Neuronal stem cell (in vitro differentiated cells): ENCODE measurements at regions not wholly inside any gene's neighbourhood (a gene's known extent, or its start where the extent isn't known, plus 50 kb on each side); places are given as distances from the start of the nearest gene placed in this dataset.

Experiments
- DNase-seq: peaks from one replicate; pipeline ENCODE4 v3.0.0-alpha.2; 2013; ENCODE audit warnings: low spot score
- H2AFZ ChIP-seq: one replicate; pipeline ENCODE4 v1.6.1; 2013; ENCODE audit warnings: mild to moderate bottlenecking, low read length, inconsistent platforms
- H2AK5ac ChIP-seq: 2 replicates; pipeline ENCODE4 v1.6.1; 2013; ENCODE audit warnings: low read depth, mild to moderate bottlenecking, inconsistent platforms, low read length, moderate library complexity, mixed read lengths
- H2BK120ac ChIP-seq: 2 replicates; pipeline ENCODE4 v1.6.1; 2013; ENCODE audit warnings: low read depth, mild to moderate bottlenecking, inconsistent platforms, low read length, moderate library complexity, mixed read lengths
- H2BK12ac ChIP-seq: one replicate; pipeline ENCODE4 v1.6.1; 2013; ENCODE audit warnings: low read length, inconsistent platforms
- H2BK15ac ChIP-seq: 2 replicates; pipeline ENCODE4 v1.6.1; 2013; ENCODE audit warnings: mild to moderate bottlenecking, low read length, inconsistent platforms, mixed read lengths
- H2BK5ac ChIP-seq: one replicate; pipeline ENCODE4 v1.6.1; 2013; ENCODE audit warnings: inconsistent platforms, mild to moderate bottlenecking, low read length, moderate library complexity
- H3K14ac ChIP-seq: one replicate; pipeline ENCODE4 v1.6.1; 2013; ENCODE audit warnings: low read length, inconsistent platforms
- H3K18ac ChIP-seq: 2 replicates; pipeline ENCODE4 v1.6.1; 2013; ENCODE audit warnings: low read length, inconsistent platforms
- H3K23ac ChIP-seq: 2 replicates; pipeline ENCODE4 v1.6.1; 2013; ENCODE audit warnings: low read depth, mild to moderate bottlenecking, mixed read lengths, low read length, inconsistent platforms; ENCODE audit not compliant: poor library complexity
- H3K27ac ChIP-seq: replicated peaks from 3 replicates; pipeline ENCODE4 v1.5.1; 2013; ENCODE audit warnings: low read length, inconsistent platforms
- H3K27me3 ChIP-seq, 3 experiments: 2 replicates each; pipeline ENCODE4 v1.6.1; 2013; ENCODE audit warnings: low read length in 3 of 3, mild to moderate bottlenecking in 2 of 3, inconsistent platforms in 1 of 3, low read depth in 1 of 3, mixed read lengths in 1 of 3, moderate library complexity in 1 of 3; ENCODE audit not compliant: control insufficient read depth in 3 of 3, insufficient read depth in 3 of 3
- H3K36me3 ChIP-seq, 2 donors: replicated peaks in 1 of 2; 2 replicates each; pipeline ENCODE4 v1.6.1; 2013; ENCODE audit warnings: low read length in 2 of 2; ENCODE audit not compliant: control insufficient read depth in 2 of 2, insufficient read depth in 2 of 2
- H3K4ac ChIP-seq: 2 replicates; pipeline ENCODE4 v1.6.1; 2013; ENCODE audit warnings: inconsistent platforms, mild to moderate bottlenecking, low read length, moderate library complexity
- H3K4me1 ChIP-seq, 2 donors: 1 replicate in 1 of 2; 2 replicates in 1 of 2; pipeline ENCODE4 v1.6.1; 2013; ENCODE audit warnings: low read length in 2 of 2, low read depth in 1 of 2; ENCODE audit not compliant: control insufficient read depth in 2 of 2, insufficient read depth in 1 of 2
- H3K4me2 ChIP-seq: one replicate; pipeline ENCODE4 v1.6.1; 2013; ENCODE audit warnings: mild to moderate bottlenecking, low read length, inconsistent platforms; ENCODE audit not compliant: insufficient read depth, poor library complexity, severe bottlenecking
- H3K4me3 ChIP-seq, 2 donors: 2 replicates each; pipeline ENCODE4 v1.5.1; 2013; ENCODE audit warnings: low read length in 2 of 2, mild to moderate bottlenecking in 2 of 2, inconsistent platforms in 1 of 2, moderate library complexity in 1 of 2
- H3K79me1 ChIP-seq: one replicate; pipeline ENCODE4 v1.6.1; 2013; ENCODE audit warnings: low read depth, mild to moderate bottlenecking, inconsistent platforms, low read length, moderate library complexity
- H3K9ac ChIP-seq: one replicate; pipeline ENCODE4 v1.6.1; 2013; ENCODE audit warnings: mild to moderate bottlenecking, low read depth, low read length, inconsistent platforms; ENCODE audit not compliant: poor library complexity
- H3K9me3 ChIP-seq, 2 donors: replicated peaks in 1 of 2; 2 replicates each; pipeline versions ENCODE3 to v1.6.1; 2013; ENCODE audit warnings: low read length in 2 of 2, mild to moderate bottlenecking in 2 of 2, inconsistent platforms in 1 of 2, low read depth in 1 of 2, mixed read lengths in 1 of 2, moderate library complexity in 1 of 2; ENCODE audit not compliant: control insufficient read depth in 2 of 2, insufficient read depth in 1 of 2
- H4K8ac ChIP-seq: one replicate; pipeline ENCODE4 v1.6.1; 2013; ENCODE audit warnings: low read depth, mild to moderate bottlenecking, inconsistent platforms, low read length, moderate library complexity
- H4K91ac ChIP-seq: one replicate; pipeline ENCODE4 v1.6.1; 2013; ENCODE audit warnings: low read length, low read depth, mild to moderate bottlenecking, inconsistent platforms; ENCODE audit not compliant: poor library complexity
- WGBS, 2 donors: extraction: QIAGEN DNeasy Blood & Tissue Kit; methylation state at CpG; one replicate each; pipeline ENCODE4 v1.1.7; 2013; ENCODE audit warnings: missing lambda C conversion rate in 2 of 2, mixed read lengths in 1 of 2; ENCODE audit not compliant: insufficient read length in 2 of 2, insufficient replicate concordance in 1 of 2; ENCODE audit errors: extremely low coverage in 2 of 2; 5-methylcytosine and 5-hydroxymethylcytosine counted together

DNA sequence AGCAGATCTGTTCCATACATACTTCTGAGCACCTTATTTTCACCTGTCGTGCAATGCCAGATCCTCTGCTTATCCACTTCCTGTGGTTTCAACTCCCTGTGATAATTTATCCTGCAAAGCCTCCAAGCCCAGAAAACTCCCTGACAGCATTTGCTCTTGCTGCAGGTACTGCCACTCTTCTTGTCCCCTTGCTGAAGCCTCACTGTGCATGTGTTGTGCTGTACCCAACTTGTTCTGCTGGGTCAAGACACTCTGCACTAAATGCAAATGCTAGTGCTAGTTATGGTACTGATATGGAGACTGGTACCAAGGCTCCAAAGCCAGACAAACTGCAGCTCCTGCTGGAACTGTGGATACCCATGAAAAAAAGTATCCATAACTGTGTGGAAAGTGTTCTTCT, 315.4 kb upstream of the MIR17HG start:
- Histone ChIP-seq H2BK120ac (no peak overlapping the region), H4K8ac (no peak overlapping the region), H3K4me2 (no peak overlapping the region), H3K14ac (no peak overlapping the region), H3K4ac (no peak overlapping the region), H2BK5ac (no peak overlapping the region), H3K27me3 (peaks cover 0 to 2% (median 0%) of the 10 kb centered on the region in 3 experiments), H3K79me1 (no peaks in the 10 kb centered on the region), H3K9ac (no peak overlapping the region), H2BK15ac (no peak overlapping the region), H3K9me3 (no peaks in the 10 kb centered on the region), H3K36me3 (no peaks in the 10 kb centered on the region), H3K23ac (no peak overlapping the region), H4K91ac (no peak overlapping the region), H2AFZ (no peak overlapping the region), H3K18ac (no peak overlapping the region), H3K27ac (no peak overlapping the region), H3K4me3 (no peak overlapping the region), H3K4me1 (no peaks in the 10 kb centered on the region), H2BK12ac (no peak overlapping the region), H2AK5ac (no peak overlapping the region)
- no CpG with 5 or more reads among the region's 1 CpG for WGBS, 2 donors
- DNase-seq = no peak

DNA sequence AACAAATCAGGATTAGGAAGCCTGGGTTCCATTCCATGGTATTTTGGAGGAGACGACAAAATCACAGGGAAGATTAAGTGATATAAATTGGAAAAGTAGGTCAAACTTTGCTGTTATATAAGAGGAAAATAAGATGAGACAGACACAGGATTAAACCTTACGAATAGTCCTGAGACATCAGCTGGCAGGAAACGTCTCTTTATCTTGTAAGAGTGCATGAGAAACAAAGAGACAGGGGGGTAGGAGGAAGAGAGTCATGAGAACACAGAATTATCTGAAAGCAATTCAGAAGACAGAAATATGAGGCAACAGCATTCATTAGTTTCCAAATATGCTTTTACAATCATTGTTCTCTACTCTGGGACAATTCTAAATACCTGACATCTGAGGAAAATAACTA, 310.6 kb upstream of the MIR17HG start:
- no CpG with 5 or more reads among the region's 3 CpGs for WGBS, 2 donors
- Histone ChIP-seq H3K23ac (no peak overlapping the region), H3K18ac (no peak overlapping the region), H3K79me1 (no peaks in the 10 kb centered on the region), H2AFZ (peak overlapping the region; percentile 5), H2AK5ac (no peak overlapping the region), H3K27me3 (no peaks in the 10 kb centered on the region), H2BK120ac (no peak overlapping the region), H3K9me3 (no peaks in the 10 kb centered on the region), H2BK5ac (no peak overlapping the region), H4K8ac (no peak overlapping the region), H3K27ac (no peak overlapping the region), H3K4me3 (no peak overlapping the region), H3K4ac (no peak overlapping the region), H2BK15ac (no peak overlapping the region), H3K4me2 (no peak overlapping the region), H2BK12ac (no peak overlapping the region), H4K91ac (no peak overlapping the region), H3K36me3 (no peaks in the 10 kb centered on the region), H3K14ac (no peak overlapping the region), H3K9ac (no peak overlapping the region), H3K4me1 (no peaks in the 10 kb centered on the region)
- DNase-seq = no peak

GRCh38 chr13:91042870-91043269, 304.6 kb upstream of the MIR17HG start:
- no peak for DNase-seq

DNA sequence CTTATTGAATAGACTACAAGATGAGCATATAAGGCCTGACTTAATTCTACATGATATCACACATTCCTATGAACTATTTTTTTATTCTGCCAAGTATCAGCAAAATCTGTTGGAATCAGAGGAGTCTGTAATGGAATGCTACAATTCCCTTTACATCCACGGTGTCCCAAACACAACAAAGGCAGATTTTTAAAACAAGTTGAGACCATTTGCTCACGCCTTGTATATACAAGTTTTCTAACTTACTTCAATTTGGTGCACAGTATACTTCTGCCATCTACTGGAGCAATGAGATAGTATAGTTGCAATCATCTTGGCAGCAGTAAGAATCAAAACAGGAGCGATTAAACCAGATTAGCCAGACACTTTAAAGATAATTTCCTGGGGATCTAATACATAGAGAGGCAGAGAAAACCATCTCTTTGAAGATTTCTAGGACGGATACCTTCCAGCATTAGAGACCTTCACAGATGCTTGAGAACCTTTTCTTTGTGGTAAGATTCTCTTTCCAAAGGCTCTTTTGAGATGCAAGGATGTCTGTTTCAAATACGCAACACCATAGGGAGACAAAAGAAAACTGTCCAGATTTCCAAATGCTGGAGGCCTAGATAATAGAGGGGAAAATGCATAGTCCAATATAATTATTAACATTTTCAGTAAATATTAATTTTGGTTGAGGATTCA, 302.0 kb upstream of the MIR17HG start:
- no peak overlapping the region for H2BK15ac ChIP-seq
- H3K9ac ChIP-seq = no peak overlapping the region
- no peak overlapping the region for H2AFZ ChIP-seq
- no peaks in the 10 kb centered on the region for H3K9me3 ChIP-seq
- H2BK12ac ChIP-seq = no peak overlapping the region
- no peak overlapping the region for H3K4me2 ChIP-seq
- H4K91ac ChIP-seq = no peak overlapping the region
- H3K23ac ChIP-seq = no peak overlapping the region
- no peaks in the 10 kb centered on the region for H3K4me1 ChIP-seq
- H3K18ac ChIP-seq = no peak overlapping the region
- no peak overlapping the region for H3K27ac ChIP-seq
- no peak overlapping the region for H3K4ac ChIP-seq
- H3K36me3 ChIP-seq = no peaks in the 10 kb centered on the region
- H3K27me3 ChIP-seq = no peaks in the 10 kb centered on the region
- H3K79me1 ChIP-seq = no peaks in the 10 kb centered on the region
- no peak overlapping the region for H2AK5ac ChIP-seq
- DNase-seq = peak; percentile 5
- no peak overlapping the region for H2BK5ac ChIP-seq
- no peak overlapping the region for H2BK120ac ChIP-seq
- H3K4me3 ChIP-seq = no peak overlapping the region
- no peak overlapping the region for H4K8ac ChIP-seq
- H3K14ac ChIP-seq = no peak overlapping the region
- no CpG with 5 or more reads among the region's 5 CpGs for WGBS, 2 donors

More at GRCh38 chr13:91042870-91043269, 304.6 kb upstream of the MIR17HG start:
- H2BK120ac ChIP-seq = no peak overlapping the region
- H2AFZ ChIP-seq = no peak overlapping the region
- H3K9ac ChIP-seq = no peak overlapping the region
- H3K27me3 ChIP-seq = no peaks in the 10 kb centered on the region
- no peak overlapping the region for H2BK12ac ChIP-seq
- H3K4ac ChIP-seq = no peak overlapping the region
- WGBS, 2 donors = no CpG with 5 or more reads among the region's 1 CpG
- H2BK5ac ChIP-seq = no peak overlapping the region
- H3K36me3 ChIP-seq = no peaks in the 10 kb centered on the region
- no peak overlapping the region for H3K27ac ChIP-seq
- H3K79me1 ChIP-seq = no peaks in the 10 kb centered on the region
- no peak overlapping the region for H3K23ac ChIP-seq
- no peak overlapping the region for H3K18ac ChIP-seq
- H2AK5ac ChIP-seq = no peak overlapping the region
- H4K8ac ChIP-seq = no peak overlapping the region
- no peaks in the 10 kb centered on the region for H3K4me1 ChIP-seq
- no peak overlapping the region for H2BK15ac ChIP-seq
- no peaks in the 10 kb centered on the region for H3K9me3 ChIP-seq
- H3K4me2 ChIP-seq = no peak overlapping the region
- H3K14ac ChIP-seq = no peak overlapping the region
- H4K91ac ChIP-seq = no peak overlapping the region
- H3K4me3 ChIP-seq = no peak overlapping the region
